ENCODE measurements at regions not wholly inside any gene's neighbourhood (a gene's known extent, or its start where the extent isn't known, plus 50 kb on each side); places are given as distances from the start of the nearest gene placed in this dataset.

- Histone ChIP-seq H3K79me2 (replicated peaks; ENCODE audit: insufficient read depth) (no peaks in the 10 kb centered on the region), H3K27me3 (ENCODE audit: insufficient read depth) (no peaks in the 10 kb centered on the region), H2AFZ (no peak overlapping the region), H3K4me2 (no peak overlapping the region), H3K36me3 (ENCODE audit: insufficient read depth) (no peaks in the 10 kb centered on the region), H4K20me1 (replicated peaks; ENCODE audit: insufficient read depth) (no peaks in the 10 kb centered on the region), H3F3A (replicated peaks; ENCODE audit: low read depth) (no peaks in the 10 kb centered on the region), H3K4me3 (no peak overlapping the region), H3K27ac (ENCODE audit: low read depth) (no peak overlapping the region), H3K4me1 (ENCODE audit: insufficient read depth) (no peaks in the 10 kb centered on the region), H3K9me2 (ENCODE audit: insufficient read depth) (no peaks in the 10 kb centered on the region)
- H3K27me3 Mint-ChIP-seq (ENCODE audit: insufficient read depth, low read depth, poor library complexity), result no peaks in the 10 kb centered on the region
- H3K27ac Mint-ChIP-seq, result no peak overlapping the region
- TF ChIP-seq NANOG (IDR thresholded peaks at IDR 0.05; ENCODE audit: borderline replicate concordance) (no peak), POLR2AphosphoS5 (IDR thresholded peaks at IDR 0.05; ENCODE audit: low read depth) (no peak), ZNF114 (CRISPR knock-in tag; IDR thresholded peaks at IDR 0.05) (no peak), ETS1 (IDR thresholded peaks at IDR 0.05) (no peak), JUNB (IDR thresholded peaks at IDR 0.05; ENCODE audit: unreplicated experiment) (no peak), CTCF (conservative IDR thresholded peaks at IDR 0.05; ENCODE audit: low read depth in 2 of 2) (no peak), REST (IDR thresholded peaks at IDR 0.05; ENCODE audit: unreplicated experiment) (no peak), STAT1 (IDR thresholded peaks at IDR 0.05; ENCODE audit: unreplicated experiment) (no peak), CREB1 (CRISPR knock-in tag; IDR thresholded peaks at IDR 0.05; ENCODE audit: low read depth) (no peak), ZNF462 (CRISPR knock-in tag; IDR thresholded peaks at IDR 0.05) (no peak), EZH2phosphoT487 (IDR thresholded peaks at IDR 0.05; ENCODE audit: unreplicated experiment) (no peak), ZNF331 (CRISPR knock-in tag; IDR thresholded peaks at IDR 0.05; ENCODE audit: low read depth) (no peak), EZH2 (IDR thresholded peaks at IDR 0.05; ENCODE audit: low read depth, unreplicated experiment) (no peak)
- ATAC-seq (no peak), DNase-seq (ENCODE audit: low spot score) (no peak)
- no peaks in the 10 kb centered on the region for H3K9me3 Mint-ChIP-seq
- no peaks in the 10 kb centered on the region for H3K4me1 Mint-ChIP-seq
- H3K4me3 Mint-ChIP-seq, result no peak overlapping the region
- H3K36me3 Mint-ChIP-seq (ENCODE audit: low read depth), result no peaks in the 10 kb centered on the region
Measured at GRCh38 chr13:37226971-37227370, 121.5 kb upstream of the CSNK1A1L start.

All from GM23338 (cell line).